Stimulated activated CD4-positive, alpha-beta T cell treated with anti-CD3 and anti-CD28 coated beads, TNF-alpha, amount 100 ng/mL, for 4 hours (primary cell): ENCODE measurements at regions not wholly inside any gene's neighbourhood (a gene's known extent, or its start where the extent isn't known, plus 50 kb on each side); places are given as distances from the start of the nearest gene placed in this dataset.
A peak's percentile ranks its signal among the peaks of the same experiment; 100 is the strongest.

Source experiments
- DNase-seq, 3 experiments: peaks; one replicate each; pipeline ENCODE4 v3.0.0-alpha.2; 2020; ENCODE audit warnings: low read depth in 3 of 3

DNA sequence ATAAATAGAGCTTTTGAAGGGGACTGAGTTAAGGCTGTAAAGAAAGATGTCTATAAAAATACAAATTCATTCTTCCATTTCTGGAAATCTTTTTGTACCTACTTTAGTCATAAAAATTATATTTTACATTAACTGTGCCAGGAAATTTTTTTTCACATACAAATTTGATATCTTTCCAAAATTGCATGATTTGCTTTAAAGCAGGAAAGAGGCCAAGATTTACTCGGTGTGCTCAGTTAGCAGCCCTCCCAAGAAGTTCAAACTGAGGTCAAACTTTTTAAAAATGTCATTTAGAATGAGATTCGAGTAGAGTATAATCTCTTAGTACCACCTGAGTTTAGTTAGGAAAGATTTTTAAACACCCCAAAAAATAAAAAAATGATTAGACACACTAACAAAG lies 173.2 kb upstream of the GRIP1 start:
- DNase-seq: no peak

DNA sequence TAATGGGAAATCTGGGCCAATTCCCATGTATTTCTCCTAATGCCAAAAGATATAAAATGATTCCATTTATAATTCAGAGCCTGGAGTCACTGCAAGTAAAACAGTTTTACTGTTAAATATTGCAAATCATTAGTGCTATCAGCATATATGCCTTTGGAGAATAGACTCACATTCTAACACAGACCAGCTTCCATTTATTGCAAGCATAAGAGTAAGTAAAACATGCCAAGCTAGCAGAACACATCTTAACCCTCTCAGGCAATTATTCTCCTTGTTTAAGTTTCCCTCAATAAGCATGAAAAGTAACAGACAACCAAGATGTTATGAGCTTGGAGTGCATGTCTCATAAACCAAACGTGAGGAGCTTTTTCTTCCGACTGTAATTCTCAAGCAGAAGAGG lies 173.9 kb upstream of the GRIP1 start:
- DNase-seq: no peak

DNA sequence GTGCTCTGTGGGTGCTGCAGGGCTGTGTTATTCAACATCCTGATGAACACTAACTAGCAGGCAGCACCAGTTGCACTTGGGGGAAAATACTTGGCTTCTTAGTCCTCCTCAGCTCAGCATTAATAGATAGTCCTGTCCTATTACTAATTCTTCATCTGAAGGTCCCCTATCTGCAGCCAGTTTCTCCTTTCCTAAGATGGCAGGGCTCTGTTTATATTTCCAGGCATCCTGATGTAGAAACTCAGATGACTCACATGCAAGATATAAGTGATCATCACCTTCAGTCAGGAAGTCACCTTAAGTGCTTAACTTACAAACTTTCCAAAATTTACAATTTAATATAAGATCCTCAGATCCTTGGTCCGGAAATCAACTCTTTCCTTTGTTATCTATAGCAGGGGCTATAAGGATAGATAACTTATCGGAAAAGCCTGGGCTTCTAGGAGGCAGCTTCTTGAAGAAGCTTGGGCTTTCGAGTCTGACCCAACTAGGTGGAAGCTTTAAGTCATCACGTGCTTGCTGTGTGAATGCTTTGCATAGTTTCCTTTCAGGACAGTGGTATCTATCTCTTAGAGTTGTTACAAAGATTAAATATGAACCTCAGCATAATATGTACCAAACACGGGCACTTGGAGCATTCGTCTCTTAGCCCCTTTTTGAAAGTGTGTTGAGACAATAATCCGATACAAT lies 181.0 kb upstream of the GRIP1 start:
- no peak for DNase-seq

DNA sequence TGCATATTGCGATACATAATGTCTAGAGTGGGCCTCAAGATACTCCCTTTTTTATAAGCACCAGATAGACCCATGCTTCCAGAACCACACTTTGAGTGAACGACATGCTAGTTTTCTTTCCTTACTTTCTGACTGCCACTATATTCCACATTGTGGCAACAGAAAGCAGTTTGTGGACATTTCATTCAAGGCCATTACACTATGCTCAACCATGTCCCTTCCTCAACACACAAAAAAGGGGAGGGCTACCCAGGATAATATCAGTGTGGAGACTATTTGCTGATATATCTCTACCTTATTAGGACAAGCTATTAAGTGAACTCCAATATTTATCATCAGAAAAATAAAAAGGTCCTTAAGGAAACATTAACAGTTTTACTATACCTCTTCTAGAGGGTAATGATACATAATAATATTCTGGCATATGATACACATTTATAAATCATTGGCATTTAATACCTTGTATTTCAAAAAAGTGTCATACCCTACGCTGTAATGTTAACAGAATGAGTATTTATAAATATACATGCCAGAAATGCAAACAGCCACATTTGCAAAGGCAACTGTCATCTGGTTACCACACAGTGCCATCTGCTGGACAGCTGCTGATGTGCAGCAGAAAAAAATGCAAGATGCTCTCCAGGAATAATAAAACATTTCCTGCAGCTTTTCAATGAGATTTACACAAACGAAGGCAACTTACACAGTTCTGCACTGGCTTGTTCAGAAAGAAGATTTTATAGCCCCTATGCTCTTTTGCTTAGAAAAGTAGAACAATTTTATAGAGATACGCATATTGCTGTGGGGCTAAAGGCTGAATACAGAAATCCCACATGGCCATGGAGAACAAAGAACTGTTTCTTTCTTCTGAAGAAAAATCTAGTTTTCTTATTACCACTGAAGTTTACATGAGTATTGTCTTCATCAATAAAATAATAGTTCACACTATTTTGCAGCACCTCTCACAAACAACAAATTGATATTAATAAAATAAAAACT lies 182.2 kb upstream of the GRIP1 start:
- DNase-seq: peak; percentile 21 to 35 (median 22)

DNA sequence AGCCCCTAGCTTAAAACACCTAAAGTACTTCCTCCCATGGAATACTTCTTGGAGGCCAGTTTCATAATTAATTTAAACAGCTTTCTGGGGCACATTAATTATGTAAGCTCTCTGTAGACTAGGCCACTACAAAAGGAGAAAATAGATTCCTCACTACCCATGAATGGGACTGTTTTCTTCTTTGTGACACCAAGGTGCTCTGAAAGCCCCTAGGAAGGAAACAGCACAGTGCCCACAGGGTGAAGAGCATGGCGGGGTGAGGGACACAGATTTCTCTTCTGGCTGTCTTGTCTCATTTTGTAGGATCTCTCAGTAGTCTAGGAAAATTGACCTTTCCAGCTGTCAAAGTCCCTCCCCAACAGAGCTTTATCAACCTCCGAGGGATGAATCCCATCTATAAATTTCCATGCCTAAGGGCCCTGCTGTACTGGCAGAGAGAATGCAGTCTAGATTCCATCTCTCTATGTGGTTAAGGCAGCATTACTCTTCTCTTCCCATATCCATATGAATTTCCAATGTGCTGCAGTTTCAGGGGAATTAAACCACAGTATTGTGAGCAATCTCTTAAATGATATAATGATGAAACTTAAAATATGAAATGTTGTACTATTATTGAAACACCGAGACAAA lies 183.6 kb upstream of the GRIP1 start:
- DNase-seq: no peak

DNA sequence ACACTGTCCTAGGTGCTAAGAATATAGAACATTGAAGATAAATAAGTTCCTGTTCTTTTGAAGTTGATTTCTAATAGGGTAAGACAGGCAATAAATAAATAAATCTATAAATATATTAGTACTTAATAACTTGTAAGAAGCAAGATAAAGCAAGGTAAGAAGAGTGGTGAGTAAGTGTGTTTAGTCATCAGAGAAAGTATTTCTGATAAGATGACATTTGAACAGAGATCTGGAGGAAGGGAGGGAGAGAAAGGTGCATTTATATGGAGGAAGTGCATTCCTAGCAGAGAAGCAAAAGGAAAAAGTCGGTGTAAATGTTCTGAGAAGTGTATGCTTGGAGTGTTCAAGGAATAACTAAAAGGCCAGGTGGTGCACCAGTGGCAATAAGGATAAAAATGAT lies 184.4 kb upstream of the GRIP1 start:
- no peak for DNase-seq

DNA sequence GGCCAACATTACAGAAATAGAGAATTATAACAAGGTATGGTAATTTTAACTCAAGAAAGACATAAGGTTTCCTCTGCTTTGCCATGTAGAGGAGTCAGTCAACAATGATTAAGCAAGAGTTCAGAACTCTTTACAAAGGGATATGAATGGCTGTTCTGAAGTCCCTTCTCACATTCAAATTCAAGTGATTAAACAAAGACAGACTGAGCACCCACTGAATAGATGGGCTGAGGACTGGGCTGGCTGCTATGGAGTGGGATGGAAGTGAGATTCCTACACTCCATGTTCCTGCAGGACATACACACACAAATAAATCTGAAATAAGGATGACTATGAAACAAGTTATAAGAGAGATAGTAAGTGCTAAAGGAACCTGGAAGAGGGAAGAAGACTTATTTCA lies 199.0 kb upstream of the GRIP1 start:
- no peak for DNase-seq

DNA sequence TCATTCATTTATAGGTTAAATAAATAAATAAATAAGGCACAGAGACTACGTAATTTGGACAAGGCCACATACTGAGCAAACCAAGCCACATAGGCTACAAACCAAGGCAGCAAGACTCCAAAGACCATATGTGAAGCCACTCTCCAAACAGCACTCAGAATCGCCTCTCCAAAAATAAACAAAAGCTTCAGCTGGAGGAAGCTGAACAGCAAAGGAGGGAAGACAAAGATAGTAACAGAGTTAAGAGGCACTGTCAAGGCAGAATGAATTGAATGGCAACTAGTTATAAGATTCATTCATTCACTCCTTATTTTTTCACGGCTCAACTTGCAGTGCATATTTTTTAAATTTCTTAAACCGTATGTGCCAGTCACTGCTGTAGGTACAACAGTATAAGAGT lies 200.5 kb upstream of the GRIP1 start:
- DNase-seq: no peak

DNA sequence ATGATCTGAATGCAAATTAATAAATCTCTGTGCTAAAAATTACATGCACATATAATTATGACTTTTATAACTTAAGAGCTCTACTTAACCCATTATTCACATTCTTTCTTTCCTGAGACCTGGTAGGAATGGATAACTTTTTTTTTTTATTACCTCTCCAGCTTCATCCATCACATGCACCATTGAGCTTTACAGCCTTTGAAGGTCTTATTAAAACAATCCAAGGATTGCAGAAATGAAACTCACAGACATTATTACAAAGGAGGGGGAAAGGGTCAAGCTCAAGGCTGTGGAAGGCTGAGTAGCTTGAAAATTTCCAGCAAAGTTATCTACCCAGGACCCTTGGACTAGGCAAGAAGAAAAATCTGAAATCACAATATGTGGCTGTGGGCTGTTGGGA lies 202.5 kb upstream of the GRIP1 start:
- DNase-seq: no peak

DNA sequence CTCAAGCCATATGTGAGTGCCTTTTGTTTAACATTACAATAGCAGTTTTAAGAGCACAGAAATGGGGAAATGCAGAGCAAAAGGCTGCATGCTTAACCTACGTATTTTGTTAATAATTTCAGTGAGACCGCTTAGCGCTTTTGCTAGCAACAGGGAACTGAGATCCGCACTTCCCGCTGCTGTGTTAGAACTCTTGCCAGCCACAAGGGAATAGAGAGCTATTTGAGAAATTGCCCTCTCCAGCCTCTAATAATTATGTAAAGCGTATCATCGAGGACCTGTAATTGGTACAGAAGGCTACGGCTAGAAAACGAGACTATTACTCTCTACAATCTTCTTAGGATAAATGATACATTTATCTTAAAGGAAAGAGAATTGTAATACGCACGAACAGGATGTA lies 205.2 kb upstream of the GRIP1 start:
- no peak for DNase-seq

DNA sequence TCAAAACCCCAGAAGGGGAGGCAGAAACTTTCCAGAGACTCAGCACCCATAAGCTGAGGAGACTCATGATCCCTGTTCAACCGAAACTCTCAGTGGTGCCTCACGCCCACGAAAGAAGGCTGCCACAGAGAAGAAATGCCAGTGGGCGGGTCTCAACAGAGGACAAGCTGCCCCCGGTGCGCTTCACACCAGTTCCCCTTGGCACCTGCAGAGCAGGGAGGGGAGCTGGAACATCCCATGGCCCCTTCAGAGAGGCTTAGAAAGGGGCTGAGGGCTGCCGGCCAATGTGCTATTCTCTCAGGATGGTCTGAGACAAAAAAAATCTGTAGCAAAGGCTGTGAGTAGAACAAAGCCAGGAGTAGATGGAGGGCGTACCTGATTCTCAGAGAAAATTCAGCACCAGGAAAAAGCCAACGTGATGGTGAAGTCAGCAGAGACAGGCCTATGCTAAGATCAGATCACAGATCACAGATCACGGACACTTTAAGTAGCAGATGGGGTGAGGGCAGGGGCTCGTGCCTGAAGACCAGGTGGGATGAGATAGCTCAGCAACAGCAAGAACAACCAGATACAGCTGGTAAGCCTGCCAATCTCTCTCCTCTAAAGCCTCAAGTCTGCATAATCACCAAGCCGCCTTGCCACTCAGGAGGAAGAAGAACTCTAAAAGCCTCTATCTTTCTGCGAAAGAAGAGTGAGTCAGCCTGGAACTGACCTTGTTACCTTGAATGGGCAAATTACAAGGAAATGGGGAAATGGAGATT lies 206.4 kb upstream of the GRIP1 start:
- no peak for DNase-seq

DNA sequence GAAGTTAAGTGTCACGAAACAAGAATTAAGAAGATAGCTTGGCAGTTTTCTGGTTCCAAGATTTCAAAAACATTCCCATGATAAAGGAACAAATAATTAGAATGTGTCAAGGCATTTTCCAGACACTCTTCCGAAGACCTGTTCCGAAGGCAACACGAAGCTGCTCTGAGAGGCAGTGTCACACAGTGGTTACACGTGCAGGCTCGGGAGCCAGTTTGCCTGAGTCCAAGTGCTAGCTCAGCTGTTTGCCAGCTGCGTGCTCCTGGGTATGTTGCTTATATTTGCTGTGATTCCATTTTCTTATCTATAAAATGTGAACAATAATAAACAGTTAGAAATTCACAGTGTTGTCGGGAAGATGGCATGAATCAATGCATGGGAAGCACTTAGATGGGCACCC lies 217.9 kb upstream of the GRIP1 start:
- no peak for DNase-seq

DNA sequence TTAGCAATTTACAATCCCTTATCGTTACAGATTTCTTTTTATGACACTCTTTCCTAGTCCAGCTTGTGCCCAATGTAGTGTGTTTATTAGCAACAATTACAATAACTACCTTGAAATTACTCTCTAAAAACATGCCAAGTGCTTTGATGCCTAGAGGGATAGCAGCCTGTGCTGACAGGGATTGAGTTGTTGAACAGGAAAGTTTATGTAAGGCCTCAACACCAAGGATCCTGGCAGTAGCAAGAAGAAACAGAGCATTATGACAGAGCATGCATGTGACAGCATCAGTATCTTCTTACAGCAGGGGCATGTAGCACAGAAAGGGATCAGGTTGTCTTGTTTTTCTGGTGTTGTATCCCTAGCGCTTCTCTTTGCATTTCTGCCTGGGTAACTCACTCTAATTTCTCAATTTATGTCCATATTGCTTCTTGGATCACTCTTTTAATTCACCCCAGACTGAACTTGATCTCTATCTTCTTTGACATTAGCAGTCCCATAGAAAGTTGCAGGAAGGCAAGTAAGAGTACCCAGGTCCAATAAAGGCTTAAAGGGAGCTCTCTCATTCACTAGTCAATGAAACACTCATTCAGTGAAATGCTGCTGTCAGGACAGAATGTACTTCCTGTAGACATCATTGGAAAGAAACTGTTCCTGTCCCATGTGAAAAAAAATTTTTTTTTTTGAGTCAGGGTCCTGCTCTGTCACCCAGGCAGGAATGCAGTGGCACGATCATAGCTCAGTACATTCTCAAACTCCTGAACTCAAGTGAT lies 220.0 kb upstream of the GRIP1 start:
- DNase-seq: no peak

DNA sequence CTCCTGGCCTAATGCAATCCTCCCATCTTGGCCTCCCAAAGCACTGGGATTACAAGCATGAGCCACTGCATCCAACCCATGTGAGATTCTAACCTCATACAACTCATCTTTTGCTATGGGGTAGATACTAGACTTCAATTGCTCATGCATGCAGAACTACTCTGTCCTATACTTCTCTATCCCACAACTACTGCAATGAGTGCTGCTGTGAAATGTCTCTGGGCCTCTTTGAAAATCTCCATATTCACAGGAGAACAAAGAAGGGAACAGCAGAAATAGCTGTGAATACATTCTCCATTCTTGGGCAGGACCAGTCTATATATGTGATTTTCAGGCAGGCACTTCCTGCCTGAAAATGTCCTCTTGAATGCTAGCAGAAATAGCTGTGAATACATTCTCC lies 220.7 kb upstream of the GRIP1 start:
- DNase-seq: no peak

DNA sequence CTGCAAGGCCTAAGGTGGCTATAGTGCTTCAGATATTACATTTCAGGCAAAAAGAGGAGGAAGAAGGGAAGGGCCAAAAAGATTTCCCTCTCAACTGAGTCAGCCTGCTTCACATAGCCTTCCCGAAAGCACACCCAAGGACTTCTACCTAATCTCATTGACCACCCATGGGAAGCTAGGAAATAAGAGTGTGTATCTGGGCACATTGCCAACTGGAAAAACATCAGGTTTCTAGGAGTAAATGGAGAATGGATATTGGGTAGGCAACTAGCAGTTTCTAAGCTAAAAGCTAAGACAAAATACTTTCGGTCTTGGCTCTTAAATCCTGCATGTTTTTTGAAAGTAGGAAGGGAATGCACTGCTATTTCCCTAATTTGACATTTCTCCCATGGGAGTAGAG lies 221.7 kb upstream of the GRIP1 start:
- DNase-seq: no peak

DNA sequence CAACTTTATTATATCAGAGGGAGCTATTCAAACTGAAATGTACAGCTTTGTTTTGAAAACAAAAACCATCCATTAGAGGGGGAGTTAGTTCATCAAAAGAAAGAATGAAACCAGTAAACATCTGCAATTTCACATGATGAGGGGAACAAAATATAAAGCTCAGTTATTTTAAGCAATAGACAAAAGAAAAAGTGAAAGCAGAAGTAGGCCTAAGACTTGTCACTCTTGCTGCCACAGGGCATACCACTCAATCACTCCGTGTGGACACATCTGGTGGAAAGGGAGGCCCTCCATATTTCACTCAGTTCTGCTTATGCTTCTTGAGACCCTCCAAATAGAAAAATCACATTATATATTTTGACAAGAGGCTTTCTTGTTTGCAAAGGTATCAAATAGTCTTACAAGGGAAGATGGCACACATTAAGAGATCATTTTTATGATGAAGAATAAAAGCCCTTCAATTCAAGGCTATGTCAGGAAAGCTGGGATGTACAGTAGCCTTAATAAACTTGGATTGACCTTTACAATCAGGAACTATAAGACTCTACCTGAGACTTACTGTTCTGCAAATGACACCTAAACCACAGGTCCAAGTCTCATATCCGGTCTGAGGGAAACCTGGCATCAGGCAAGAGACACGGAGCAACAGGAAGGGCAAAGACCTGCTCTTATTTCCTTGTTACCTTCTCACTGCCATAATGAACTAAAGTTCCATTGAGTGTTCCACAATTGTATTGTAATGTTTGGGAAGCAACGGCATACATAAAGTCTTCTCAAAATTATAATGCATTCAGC lies 222.5 kb upstream of the GRIP1 start:
- no peak for DNase-seq

DNA sequence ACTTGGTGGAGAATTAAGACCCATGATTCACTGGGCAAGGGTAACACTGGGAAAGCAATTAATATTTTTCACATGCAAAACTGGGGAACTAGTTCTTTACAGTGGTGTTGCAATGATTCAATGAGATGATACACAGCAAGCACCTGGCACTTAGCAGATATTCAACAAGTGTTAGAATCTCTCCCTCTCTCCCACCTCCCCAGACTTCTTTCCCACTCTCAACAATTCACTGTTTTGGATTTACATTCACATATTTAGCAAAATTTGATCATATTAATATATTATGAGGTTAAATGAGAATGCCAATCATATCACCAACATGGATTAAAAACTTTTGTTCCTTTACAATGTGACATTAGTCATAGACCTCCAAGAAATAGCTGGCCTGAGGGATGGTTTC lies 223.1 kb upstream of the GRIP1 start:
- DNase-seq: no peak

DNA sequence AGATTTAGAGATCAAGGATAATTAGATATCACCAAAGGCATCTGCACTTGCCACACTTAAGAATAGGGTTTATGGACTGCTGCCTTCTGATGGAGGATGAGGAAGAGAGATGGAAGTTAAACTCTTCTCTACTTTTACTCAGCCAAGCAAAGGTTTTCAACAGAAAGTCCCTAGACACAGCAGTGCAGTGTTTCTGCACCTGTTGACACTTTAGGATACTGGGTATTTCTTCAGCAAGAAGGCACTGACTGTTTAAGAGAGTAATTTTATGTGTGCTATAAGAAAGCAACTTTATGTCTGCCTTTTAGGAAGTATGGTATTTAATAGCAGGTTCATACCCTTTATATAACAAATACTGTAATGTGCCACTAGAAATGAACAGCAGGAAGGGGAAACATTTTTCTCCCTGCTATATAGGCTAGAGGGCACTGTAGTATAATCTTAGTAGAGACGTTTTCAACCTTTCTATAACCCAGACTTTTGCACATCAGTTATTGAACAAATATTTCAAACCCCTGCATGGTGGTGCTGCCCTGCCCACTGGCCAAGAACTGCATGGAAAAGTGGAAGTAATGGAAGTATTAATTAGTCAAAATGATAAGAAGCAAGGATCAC lies 225.0 kb upstream of the GRIP1 start:
- no peak for DNase-seq

DNA sequence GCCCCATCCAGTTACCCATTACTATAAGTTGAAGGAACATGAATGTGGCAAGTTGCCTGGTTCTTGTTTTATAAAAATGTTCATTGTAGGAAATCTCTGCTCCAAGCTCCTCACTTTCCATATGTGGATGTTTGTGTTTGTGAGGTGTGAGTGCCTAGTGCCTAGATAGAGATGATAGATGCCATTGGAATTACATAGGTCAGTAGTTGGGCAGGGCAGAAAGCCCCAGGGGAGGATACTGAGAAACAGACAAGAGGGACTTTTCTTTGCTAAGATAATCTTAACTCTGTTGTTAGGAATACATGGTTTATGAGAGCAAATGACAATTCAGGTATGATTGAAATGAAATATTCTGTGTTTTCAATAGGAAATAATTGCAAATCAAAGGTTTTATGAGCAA lies 226.3 kb upstream of the GRIP1 start:
- DNase-seq: no peak
